MCF 10A (cell line): ENCODE measurements at regions not wholly inside any gene's neighbourhood (a gene's known extent, or its start where the extent isn't known, plus 50 kb on each side); places are given as distances from the start of the nearest gene placed in this dataset.
"Not testable (repeated sequence)": the region's sequence is repeated elsewhere in the genome, so short reads cannot be mapped to it uniquely, and the experiment has no call there.

ENCODE experiments used
- BruUV-seq: library from RNA; stranded (reverse); fragments of 400-500 nt; replicated peaks from 2 replicates; lab custom pipeline; 2021; lab: Mats Ljungman, UMichigan
- CTCF ChIA-PET: fragments of 300-600 bp; sonication (Branson Sonifier 250); formaldehyde crosslinking; extraction: SDS; loops from one replicate; lab custom pipeline; 2021; ENCODE audit warnings: antibody characterized with exemption, inconsistent platforms; lab: Yijun Ruan, JAX
- POLR2A ChIA-PET: fragments of 300-600, 350-650 bp; sonication (Branson Sonifier 250); formaldehyde crosslinking; extraction: SDS; loops from one replicate; lab custom pipeline; 2020; ENCODE audit warnings: antibody characterized with exemption, inconsistent platforms; lab: Yijun Ruan, JAX
- DNase-seq: peaks from one replicate; pipeline ENCODE4 v3.0.0-alpha.2; 2018; ENCODE audit not compliant: unreplicated experiment
- H3K27ac Mint-ChIP-seq: one replicate; pipeline ENCODE4 v1.8.0; 2022; ENCODE audit warnings: mild to moderate bottlenecking, low read depth, mixed read lengths; ENCODE audit not compliant: unreplicated experiment
- H3K27me3 Mint-ChIP-seq: one replicate; pipeline ENCODE4 v1.8.0; 2022; ENCODE audit warnings: mixed read lengths; ENCODE audit not compliant: insufficient read depth, unreplicated experiment
- H3K36me3 Mint-ChIP-seq: one replicate; pipeline ENCODE4 v1.8.0; 2022; ENCODE audit warnings: mild to moderate bottlenecking, moderate library complexity, mixed read lengths; ENCODE audit not compliant: insufficient read depth, unreplicated experiment
- H3K4me1 Mint-ChIP-seq: one replicate; pipeline ENCODE4 v1.8.0; 2022; ENCODE audit warnings: mixed read lengths; ENCODE audit not compliant: insufficient read depth, unreplicated experiment
- H3K4me3 Mint-ChIP-seq: one replicate; pipeline ENCODE4 v1.8.0; 2022; ENCODE audit warnings: mild to moderate bottlenecking, moderate library complexity, mixed read lengths; ENCODE audit not compliant: unreplicated experiment
- H3K9me3 Mint-ChIP-seq: one replicate; pipeline ENCODE4 v1.8.0; 2022; ENCODE audit warnings: mixed read lengths; ENCODE audit not compliant: unreplicated experiment
- CTCF ChIP-seq: fragments of 200-600 bp; IDR thresholded peaks from one replicate; pipeline ENCODE4 v1.8.0; 2022; ENCODE audit warnings: antibody characterized with exemption, mild to moderate bottlenecking; ENCODE audit not compliant: unreplicated experiment
- intact Hi-C: fragments of 100-400 bp; cut with micrococcal nuclease; formaldehyde crosslinking; loops from 2 replicates; pipeline ENCODE4 v1.14.1; 2022

- Mint-ChIP-seq H3K27me3 (no peaks in the 10 kb centered on the region), H3K9me3 (no peaks in the 10 kb centered on the region), H3K4me3 (no peak overlapping the region), H3K4me1 (no peaks in the 10 kb centered on the region), H3K36me3 (peaks cover 6% of the 10 kb centered on the region), H3K27ac (no peak overlapping the region)
- DNase-seq, result no peak
- intact Hi-C loops, result no loop called here
- BruUV-seq, result no TSS peak
- ChIA-PET POLR2A (no interaction called here), CTCF (no interaction called here)
- no peak for TF ChIP-seq CTCF
These were observed 251.1 kb upstream of the TRIB2 start for GRCh38 chr2:12465631-12466135.

DNA sequence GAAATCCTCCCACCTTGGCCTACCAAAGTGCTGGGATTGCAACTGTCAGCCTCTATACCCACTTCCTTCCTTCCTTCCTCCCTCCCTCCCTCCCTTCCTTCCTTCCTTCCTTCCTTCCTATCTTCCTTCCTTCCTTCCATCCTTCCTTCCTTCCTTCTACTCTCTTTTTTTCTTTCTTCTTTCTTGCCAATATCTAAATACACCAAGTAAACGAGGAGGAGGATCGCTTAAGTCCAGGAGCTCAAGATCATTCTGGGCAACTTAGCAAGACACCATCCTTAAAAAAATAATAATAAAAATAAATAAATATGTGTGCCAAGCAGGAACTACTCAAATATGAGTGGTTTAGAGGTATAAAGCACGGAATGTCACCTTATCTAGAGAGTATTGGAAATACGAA lies 249.4 kb upstream of the TRIB2 start:
- POLR2A ChIA-PET, result no interaction called here
- H3K4me3 Mint-ChIP-seq, result no peak overlapping the region
- H3K4me1 Mint-ChIP-seq, result no peaks in the 10 kb centered on the region
- BruUV-seq, result no TSS peak
- H3K27ac Mint-ChIP-seq, result no peak overlapping the region
- intact Hi-C loops, result no loop called here
- H3K27me3 Mint-ChIP-seq, result no peaks in the 10 kb centered on the region
- no peak for DNase-seq
- peaks cover 6% of the 10 kb centered on the region for H3K36me3 Mint-ChIP-seq
- H3K9me3 Mint-ChIP-seq, result peaks cover 3% of the 10 kb centered on the region
- no peak for TF ChIP-seq CTCF
- CTCF ChIA-PET, result no interaction called here

- no peaks in the 10 kb centered on the region for H3K27me3 Mint-ChIP-seq
- H3K27ac Mint-ChIP-seq, result no peak overlapping the region
- no peak for DNase-seq
- POLR2A ChIA-PET, result no interaction called here
- CTCF ChIA-PET, result no interaction called here
- BruUV-seq, result no TSS peak
- no peaks in the 10 kb centered on the region for H3K4me1 Mint-ChIP-seq
- no peak for TF ChIP-seq CTCF
- H3K36me3 Mint-ChIP-seq, result peaks cover 6% of the 10 kb centered on the region
- no peak overlapping the region for H3K4me3 Mint-ChIP-seq
- H3K9me3 Mint-ChIP-seq, result peaks cover 8% of the 10 kb centered on the region
- intact Hi-C loops, result no loop called here
These were observed 247.6 kb upstream of the TRIB2 start for GRCh38 chr2:12469141-12469561.

DNA sequence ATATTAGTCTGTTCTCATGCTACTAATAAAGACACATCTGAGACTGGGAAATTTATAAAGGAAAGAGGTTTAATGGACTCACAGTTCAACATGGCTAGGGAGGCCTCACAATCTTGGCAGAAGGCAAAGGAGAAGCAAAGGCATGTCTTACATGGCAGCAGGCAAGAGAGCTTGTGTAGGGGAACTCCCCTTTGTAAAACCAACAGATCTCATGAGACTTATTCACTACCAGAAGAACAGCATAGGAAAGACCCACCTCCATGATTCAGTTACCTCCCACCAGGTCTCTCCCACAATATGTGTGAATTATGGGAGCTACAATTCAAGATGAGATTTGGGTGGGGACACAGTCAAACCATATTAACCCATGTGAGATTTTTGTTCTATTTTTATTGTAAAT lies 244.5 kb upstream of the TRIB2 start:
- H3K36me3 Mint-ChIP-seq, intact Hi-C loops, H3K27ac Mint-ChIP-seq, H3K4me1 Mint-ChIP-seq, H3K27me3 Mint-ChIP-seq, BruUV-seq, DNase-seq, H3K9me3 Mint-ChIP-seq, H3K4me3 Mint-ChIP-seq: not testable (repeated sequence)
- POLR2A ChIA-PET, result interaction anchor here (0.7 to 1.5 kb wide), 3 partner anchors 15 to 30 kb away, joined by 3 to 4 read pairs (median 3); no protein-coding TSS in a partner anchor
- CTCF ChIA-PET, result interaction anchor here (1.0 kb wide), 1 partner anchor 535 kb away, joined by 5 read pairs; no protein-coding TSS in a partner anchor
